Ishikawa (cell line): ENCODE measurements at regions not wholly inside any gene's neighbourhood (a gene's known extent, or its start where the extent isn't known, plus 50 kb on each side); places are given as distances from the start of the nearest gene placed in this dataset.

ENCODE experiments used
- EP300 ChIP-seq: IDR thresholded peaks from 2 replicates; pipeline ENCODE4 v1.6.1; 2012; ENCODE audit warnings: borderline replicate concordance
- TAF1 ChIP-seq: IDR thresholded peaks from 2 replicates; pipeline ENCODE4 v1.6.1; 2012; ENCODE audit warnings: low read depth, mild to moderate bottlenecking
- TCF12 ChIP-seq: IDR thresholded peaks from 2 replicates; pipeline ENCODE4 v1.6.1; 2012; ENCODE audit warnings: low read depth
- YY1 ChIP-seq: IDR thresholded peaks from 2 replicates; pipeline ENCODE4 v1.6.1; 2012; ENCODE audit warnings: low read depth
- TF ChIP-seq, protein P1 (sequence below): IDR thresholded peaks from 2 replicates; pipeline ENCODE4 v1.6.1; 2012; ENCODE audit warnings: low read depth, mild to moderate bottlenecking

GRCh38 chr4:23635468-23635867, 254.4 kb downstream of the PPARGC1A start:
- TF ChIP-seq YY1 (no peak), TCF12 (no peak), TAF1 (no peak), EP300 (no peak)
- TF ChIP-seq, protein P1, sequence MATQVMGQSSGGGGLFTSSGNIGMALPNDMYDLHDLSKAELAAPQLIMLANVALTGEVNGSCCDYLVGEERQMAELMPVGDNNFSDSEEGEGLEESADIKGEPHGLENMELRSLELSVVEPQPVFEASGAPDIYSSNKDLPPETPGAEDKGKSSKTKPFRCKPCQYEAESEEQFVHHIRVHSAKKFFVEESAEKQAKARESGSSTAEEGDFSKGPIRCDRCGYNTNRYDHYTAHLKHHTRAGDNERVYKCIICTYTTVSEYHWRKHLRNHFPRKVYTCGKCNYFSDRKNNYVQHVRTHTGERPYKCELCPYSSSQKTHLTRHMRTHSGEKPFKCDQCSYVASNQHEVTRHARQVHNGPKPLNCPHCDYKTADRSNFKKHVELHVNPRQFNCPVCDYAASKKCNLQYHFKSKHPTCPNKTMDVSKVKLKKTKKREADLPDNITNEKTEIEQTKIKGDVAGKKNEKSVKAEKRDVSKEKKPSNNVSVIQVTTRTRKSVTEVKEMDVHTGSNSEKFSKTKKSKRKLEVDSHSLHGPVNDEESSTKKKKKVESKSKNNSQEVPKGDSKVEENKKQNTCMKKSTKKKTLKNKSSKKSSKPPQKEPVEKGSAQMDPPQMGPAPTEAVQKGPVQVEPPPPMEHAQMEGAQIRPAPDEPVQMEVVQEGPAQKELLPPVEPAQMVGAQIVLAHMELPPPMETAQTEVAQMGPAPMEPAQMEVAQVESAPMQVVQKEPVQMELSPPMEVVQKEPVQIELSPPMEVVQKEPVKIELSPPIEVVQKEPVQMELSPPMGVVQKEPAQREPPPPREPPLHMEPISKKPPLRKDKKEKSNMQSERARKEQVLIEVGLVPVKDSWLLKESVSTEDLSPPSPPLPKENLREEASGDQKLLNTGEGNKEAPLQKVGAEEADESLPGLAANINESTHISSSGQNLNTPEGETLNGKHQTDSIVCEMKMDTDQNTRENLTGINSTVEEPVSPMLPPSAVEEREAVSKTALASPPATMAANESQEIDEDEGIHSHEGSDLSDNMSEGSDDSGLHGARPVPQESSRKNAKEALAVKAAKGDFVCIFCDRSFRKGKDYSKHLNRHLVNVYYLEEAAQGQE, result no peak
